Lower leg skin (tissue), 4 donors: ENCODE measurements at regions not wholly inside any gene's neighbourhood (a gene's known extent, or its start where the extent isn't known, plus 50 kb on each side); places are given as distances from the start of the nearest gene placed in this dataset.

ENCODE experiments used
- DNase-seq, 2 donors: peaks; one replicate each; pipeline ENCODE4 v3.0.0-alpha.2; 2019; ENCODE audit warnings: low spot score in 2 of 2
- H3K4me3 ChIP-seq: fragments of 200-600 bp; sonication (generic); 2 replicates; pipeline ENCODE4 v1.5.1; 2017; ENCODE audit warnings: mild to moderate bottlenecking, low read depth; ENCODE audit not compliant: poor library complexity, severe bottlenecking
- CTCF ChIP-seq, 3 donors: fragments of 450-650 bp; IDR thresholded peaks; one replicate each; pipeline ENCODE4 v1.5.1; 2016; ENCODE audit warnings: antibody characterized with exemption in 3 of 3, mild to moderate bottlenecking in 3 of 3, moderate library complexity in 2 of 3
- POLR2A ChIP-seq, 2 donors: fragments of 450-650 bp; IDR thresholded peaks; one replicate each; pipeline ENCODE4 v1.6.1; 2016 to 2017; ENCODE audit warnings: antibody characterized with exemption in 2 of 2, mild to moderate bottlenecking in 1 of 2, moderate library complexity in 1 of 2
- WGBS, 2 donors: methylation state at CpG; one replicate each; pipeline ENCODE4 v1.1.5; 2018; 5-methylcytosine and 5-hydroxymethylcytosine counted together
- intact Hi-C: fragments of 100-400 bp; cut with DNase I; formaldehyde crosslinking; loops from one replicate; pipeline ENCODE4 v1.15.0; 2023; ENCODE audit warnings: low total_unique reads

GRCh38 chr6:140077827-140078560 is 703.5 kb upstream of the CITED2 start:
- no peak for DNase-seq
- 48 to 58% methylated on average over 5 of the region's 5 CpGs for WGBS, 2 donors
- H3K4me3 ChIP-seq: no peak overlapping the region
- no peak for TF ChIP-seq POLR2A (IDR thresholded peaks at IDR 0.05)
- no peak for TF ChIP-seq CTCF (IDR thresholded peaks at IDR 0.05)
- intact Hi-C loops: no loop called here

GRCh38 chr6:140076105-140076504 is 701.7 kb upstream of the CITED2 start:
- intact Hi-C loops: no loop called here
- H3K4me3 ChIP-seq: no peak overlapping the region
- DNase-seq: no peak
- TF ChIP-seq POLR2A (IDR thresholded peaks at IDR 0.05) (no peak), CTCF (IDR thresholded peaks at IDR 0.05) (no peak)
- WGBS, 2 donors: 82 to 93% methylated on average over 1 of the region's 1 CpG

GRCh38 chr6:140073456-140073855 is 699.0 kb upstream of the CITED2 start:
- no peak for TF ChIP-seq CTCF (IDR thresholded peaks at IDR 0.05)
- TF ChIP-seq POLR2A (IDR thresholded peaks at IDR 0.05): no peak
- H3K4me3 ChIP-seq: no peak overlapping the region
- intact Hi-C loops: no loop called here
- WGBS, 2 donors: 70 to 77% methylated on average over 3 of the region's 3 CpGs
- no peak for DNase-seq

- intact Hi-C loops: no loop called here
- no peak overlapping the region for H3K4me3 ChIP-seq
Observed at GRCh38 chr6:140071601-140072062, 697.2 kb upstream of the CITED2 start.

GRCh38 chr6:140070846-140071473 is 696.5 kb upstream of the CITED2 start:
- TF ChIP-seq CTCF (IDR thresholded peaks at IDR 0.05) (no peak), POLR2A (IDR thresholded peaks at IDR 0.05) (no peak)
- intact Hi-C loops: no loop called here
- DNase-seq: no peak
- WGBS, 2 donors: 63 to 69% methylated on average over 3 of the region's 3 CpGs
- no peak overlapping the region for H3K4me3 ChIP-seq

More at GRCh38 chr6:140071601-140072062, 697.2 kb upstream of the CITED2 start:
- 68 to 81% methylated on average over 1 of the region's 1 CpG for WGBS, 2 donors
- no peak for TF ChIP-seq CTCF (IDR thresholded peaks at IDR 0.05)
- TF ChIP-seq POLR2A (IDR thresholded peaks at IDR 0.05): no peak
- no peak for DNase-seq
